IgD-negative memory B cell (primary cell): ENCODE measurements at regions not wholly inside any gene's neighbourhood (a gene's known extent, or its start where the extent isn't known, plus 50 kb on each side); places are given as distances from the start of the nearest gene placed in this dataset.
"Not testable (repeated sequence)": the region's sequence is repeated elsewhere in the genome, so short reads cannot be mapped to it uniquely, and the experiment has no call there.

Experiments used
- H3K27ac Mint-ChIP-seq, 3 donors: one replicate each; pipeline ENCODE4 v1.8.0; 2020 to 2022; ENCODE audit warnings: mild to moderate bottlenecking in 3 of 3, mixed read lengths in 3 of 3, moderate library complexity in 1 of 3
- H3K27me3 Mint-ChIP-seq: one replicate; pipeline ENCODE4 v1.8.0; 2021; ENCODE audit warnings: mixed read lengths
- H3K36me3 Mint-ChIP-seq: one replicate; pipeline ENCODE4 v1.8.0; 2020; ENCODE audit warnings: mild to moderate bottlenecking, mixed read lengths
- H3K4me1 Mint-ChIP-seq, 3 donors: one replicate each; pipeline ENCODE4 v1.8.0; 2020 to 2022; ENCODE audit warnings: mixed read lengths in 3 of 3, mild to moderate bottlenecking in 1 of 3
- H3K4me3 Mint-ChIP-seq, 4 donors: one replicate each; pipeline ENCODE4 v1.8.0; 2020 to 2022; ENCODE audit warnings: mild to moderate bottlenecking in 4 of 4, mixed read lengths in 4 of 4, moderate library complexity in 3 of 4
- H3K9me3 Mint-ChIP-seq, 3 donors: one replicate each; pipeline ENCODE4 v1.8.0; 2020 to 2021; ENCODE audit warnings: mixed read lengths in 3 of 3, mild to moderate bottlenecking in 1 of 3

- Mint-ChIP-seq H3K36me3 (no peaks in the 10 kb centered on the region), H3K27me3 (no peaks in the 10 kb centered on the region), H3K27ac (peak overlapping the region in 1 of 3 donors; percentile 20), H3K4me3 (no peak overlapping the region), H3K9me3 (peaks cover 0 to 13% (median 6%) of the 10 kb centered on the region in 3 donors), H3K4me1 (no peaks in the 10 kb centered on the region)
Observed at GRCh38 chr12:28710882-28711281, 438.2 kb upstream of the FAR2 start.

DNA sequence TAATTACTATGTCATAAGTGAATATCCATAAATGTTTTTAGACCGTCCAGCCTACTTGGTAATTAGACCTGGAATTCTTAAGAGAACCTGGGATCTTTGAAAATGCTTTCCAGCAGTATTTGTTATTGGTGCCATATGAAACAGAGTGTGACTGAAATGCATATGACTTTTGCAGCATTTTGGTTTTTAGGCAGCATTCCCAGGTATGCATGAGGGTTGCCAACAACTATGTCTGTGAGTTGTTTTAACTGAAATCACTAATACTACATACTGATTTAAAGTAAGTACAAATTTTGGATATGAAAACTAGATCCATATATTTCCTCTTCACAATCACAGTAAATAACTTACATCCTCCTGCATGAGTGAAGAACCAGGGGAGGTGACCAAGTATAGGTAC is 437.7 kb upstream of the FAR2 start:
- no peaks in the 10 kb centered on the region for H3K4me1 Mint-ChIP-seq
- no peak overlapping the region for H3K4me3 Mint-ChIP-seq
- no peak overlapping the region for H3K27ac Mint-ChIP-seq
- no peaks in the 10 kb centered on the region for H3K27me3 Mint-ChIP-seq
- H3K9me3 Mint-ChIP-seq: peaks cover 0 to 13% (median 6%) of the 10 kb centered on the region in 3 donors
- H3K36me3 Mint-ChIP-seq: no peaks in the 10 kb centered on the region

GRCh38 chr12:28742791-28743190 is 406.3 kb upstream of the FAR2 start:
- no peaks in the 10 kb centered on the region for H3K36me3 Mint-ChIP-seq
- H3K4me3 Mint-ChIP-seq: no peak overlapping the region
- H3K4me1 Mint-ChIP-seq: no peaks in the 10 kb centered on the region
- peaks cover 0 to 2% (median 2%) of the 10 kb centered on the region in 3 donors for H3K9me3 Mint-ChIP-seq
- no peaks in the 10 kb centered on the region for H3K27me3 Mint-ChIP-seq
- H3K27ac Mint-ChIP-seq: peak overlapping the region in 1 of 3 donors; percentile 24

DNA sequence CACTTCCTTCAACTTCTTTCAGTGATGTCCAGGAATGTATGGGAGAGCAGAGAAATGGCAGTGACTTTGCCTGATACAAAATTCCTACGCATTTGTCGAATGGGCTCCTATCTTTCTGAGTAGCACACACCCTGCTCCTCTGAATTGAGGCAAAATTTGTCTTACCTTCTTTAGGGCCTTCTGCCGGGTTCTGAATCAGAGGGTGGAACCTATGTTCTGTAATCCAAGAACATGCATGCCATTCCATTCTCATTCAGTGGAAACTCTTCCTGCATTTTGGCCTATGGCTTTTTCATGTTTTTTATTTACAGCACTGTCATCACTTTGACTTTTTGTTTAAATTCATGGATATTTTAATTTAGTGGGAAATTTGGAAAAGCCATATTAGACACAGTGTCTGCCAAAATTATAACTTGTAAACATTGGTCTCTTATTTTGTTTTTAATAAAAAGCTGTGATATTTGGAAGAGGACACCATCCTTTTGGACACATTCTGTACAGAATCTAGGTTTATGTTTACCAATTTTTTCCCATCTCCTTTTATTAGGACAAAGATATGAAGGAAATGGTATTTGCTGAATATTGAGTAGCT is 402.2 kb upstream of the FAR2 start:
- no peaks in the 10 kb centered on the region for H3K4me1 Mint-ChIP-seq
- H3K27me3 Mint-ChIP-seq: no peaks in the 10 kb centered on the region
- H3K36me3 Mint-ChIP-seq: no peaks in the 10 kb centered on the region
- no peak overlapping the region for H3K4me3 Mint-ChIP-seq
- H3K9me3 Mint-ChIP-seq: peaks cover 0 to 2% (median 0%) of the 10 kb centered on the region in 3 donors
- H3K27ac Mint-ChIP-seq: peak overlapping the region in 1 of 3 donors; percentile 47

DNA sequence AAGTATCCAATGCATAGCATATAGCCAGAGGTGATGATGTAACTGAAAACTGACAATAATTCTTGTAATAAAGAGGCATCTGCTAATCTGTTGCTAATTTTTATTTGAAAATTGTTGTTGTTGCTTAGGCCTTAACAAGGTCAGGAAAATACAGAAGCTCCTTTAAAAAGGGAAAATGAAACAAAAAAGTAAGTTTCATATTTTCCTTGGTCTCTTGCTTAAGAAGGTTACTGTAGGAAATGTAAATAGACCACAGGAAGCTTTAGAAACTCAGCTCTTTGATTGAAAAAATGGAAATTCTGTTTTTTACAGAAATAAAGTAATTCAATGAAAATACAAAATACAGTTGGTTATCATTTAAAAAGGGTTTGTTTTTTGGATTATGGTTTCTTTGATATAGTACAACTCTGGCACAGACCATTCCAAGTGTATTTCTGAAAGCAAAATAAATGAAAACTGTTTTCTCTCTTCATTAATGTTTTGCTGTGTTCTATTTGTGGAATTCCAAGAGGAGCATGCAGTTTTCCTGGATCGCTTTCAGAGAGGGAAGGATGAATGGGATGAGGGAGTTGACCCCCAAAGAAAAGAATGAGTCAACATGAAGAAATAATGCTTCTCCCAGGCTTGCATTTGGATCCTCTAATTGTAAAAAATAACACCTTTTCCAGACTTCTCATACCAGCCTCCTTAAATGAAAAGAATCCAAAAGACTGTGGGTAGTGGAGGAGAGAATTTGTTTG is 398.0 kb upstream of the FAR2 start:
- no peaks in the 10 kb centered on the region for H3K4me1 Mint-ChIP-seq
- no peak overlapping the region for H3K4me3 Mint-ChIP-seq
- H3K36me3 Mint-ChIP-seq: no peaks in the 10 kb centered on the region
- peaks cover 2 to 4% (median 2%) of the 10 kb centered on the region in 3 donors for H3K9me3 Mint-ChIP-seq
- no peak overlapping the region for H3K27ac Mint-ChIP-seq
- no peaks in the 10 kb centered on the region for H3K27me3 Mint-ChIP-seq

- Mint-ChIP-seq H3K4me1 (no peaks in the 10 kb centered on the region), H3K27me3 (peaks cover 3% of the 10 kb centered on the region), H3K27ac (no peak overlapping the region), H3K9me3 (peaks cover 2 to 6% (median 4%) of the 10 kb centered on the region in 3 donors), H3K36me3 (no peaks in the 10 kb centered on the region), H3K4me3 (no peak overlapping the region)
Observed at GRCh38 chr12:28755027-28755426, 394.1 kb upstream of the FAR2 start.

DNA sequence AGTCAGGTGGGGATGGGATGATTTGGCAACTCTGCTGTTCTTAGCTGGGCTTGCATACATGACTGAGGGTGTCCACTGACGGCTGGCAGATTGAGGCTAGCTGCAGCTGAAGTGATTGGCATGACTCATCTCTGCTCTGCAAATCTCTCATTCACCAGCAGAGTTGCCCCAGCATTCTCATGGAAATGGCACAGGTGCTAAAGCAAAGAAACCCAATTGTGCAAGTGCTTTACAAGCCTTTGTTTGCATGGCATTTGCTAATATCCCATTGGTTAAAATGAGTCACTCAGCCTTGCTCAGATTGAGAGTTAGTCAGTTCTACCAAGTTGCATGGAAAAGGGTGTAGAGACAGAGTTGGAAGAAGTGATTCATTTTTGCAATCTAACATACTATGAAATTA is 389.7 kb upstream of the FAR2 start:
- Mint-ChIP-seq H3K4me3 (no peak overlapping the region), H3K4me1 (no peaks in the 10 kb centered on the region), H3K9me3 (peaks cover 0 to 5% (median 4%) of the 10 kb centered on the region in 3 donors), H3K36me3 (no peaks in the 10 kb centered on the region), H3K27ac (no peak overlapping the region), H3K27me3 (peaks cover 3% of the 10 kb centered on the region)

DNA sequence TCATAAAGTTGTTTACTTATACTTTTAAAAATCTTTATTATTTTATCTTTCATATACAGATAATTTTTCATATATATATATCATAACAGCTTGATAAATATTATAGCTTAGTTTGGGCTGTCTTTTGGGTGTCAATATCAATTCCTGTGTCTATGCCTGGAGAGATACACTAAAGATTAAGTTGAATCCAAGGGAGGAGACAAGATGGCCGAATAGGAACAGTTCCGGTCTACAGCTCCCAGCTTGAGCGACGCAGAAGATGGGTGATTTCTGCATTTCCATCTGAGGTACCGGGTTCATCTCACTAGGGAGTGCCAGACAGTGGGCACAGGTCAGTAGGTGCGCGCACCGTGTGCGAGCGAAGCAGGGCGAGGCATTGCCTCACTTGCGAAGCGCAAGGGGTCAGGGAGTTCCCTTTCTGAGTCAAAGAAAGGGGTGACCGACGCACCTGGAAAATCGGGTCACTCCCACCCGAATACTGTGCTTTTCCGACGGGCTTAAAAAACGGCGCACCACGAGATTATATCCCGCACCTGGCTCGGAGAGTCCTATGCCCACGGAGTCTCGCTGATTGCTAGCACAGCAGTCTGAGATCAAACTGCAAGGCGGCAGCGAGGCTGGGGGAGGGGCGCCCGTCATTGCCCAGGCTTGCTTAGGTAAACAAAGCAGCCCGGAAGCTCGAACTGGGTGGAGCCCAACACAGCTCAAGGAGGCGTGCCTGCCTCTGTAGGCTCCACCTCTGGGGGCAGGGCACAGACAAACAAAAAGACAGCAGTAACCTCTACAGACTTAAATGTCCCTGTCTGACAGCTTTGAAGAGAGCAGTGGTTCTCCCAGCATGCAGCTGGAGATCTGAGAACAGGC is 388.8 kb upstream of the FAR2 start:
- H3K4me3 Mint-ChIP-seq, H3K36me3 Mint-ChIP-seq, H3K9me3 Mint-ChIP-seq, H3K27me3 Mint-ChIP-seq, H3K27ac Mint-ChIP-seq, H3K4me1 Mint-ChIP-seq: not testable (repeated sequence)

- not testable (repeated sequence) for H3K4me3 Mint-ChIP-seq, H3K9me3 Mint-ChIP-seq, H3K27me3 Mint-ChIP-seq, H3K4me1 Mint-ChIP-seq, H3K27ac Mint-ChIP-seq, H3K36me3 Mint-ChIP-seq
Observed at GRCh38 chr12:28761897-28762296, 387.2 kb upstream of the FAR2 start.

- no peak overlapping the region for H3K4me3 Mint-ChIP-seq
- H3K27ac Mint-ChIP-seq: no peak overlapping the region
- H3K9me3 Mint-ChIP-seq: peaks cover 0 to 4% (median 0%) of the 10 kb centered on the region in 3 donors
- H3K27me3 Mint-ChIP-seq: no peaks in the 10 kb centered on the region
- no peaks in the 10 kb centered on the region for H3K4me1 Mint-ChIP-seq
- H3K36me3 Mint-ChIP-seq: no peaks in the 10 kb centered on the region
Observed at GRCh38 chr12:28766398-28766797, 382.7 kb upstream of the FAR2 start.

DNA sequence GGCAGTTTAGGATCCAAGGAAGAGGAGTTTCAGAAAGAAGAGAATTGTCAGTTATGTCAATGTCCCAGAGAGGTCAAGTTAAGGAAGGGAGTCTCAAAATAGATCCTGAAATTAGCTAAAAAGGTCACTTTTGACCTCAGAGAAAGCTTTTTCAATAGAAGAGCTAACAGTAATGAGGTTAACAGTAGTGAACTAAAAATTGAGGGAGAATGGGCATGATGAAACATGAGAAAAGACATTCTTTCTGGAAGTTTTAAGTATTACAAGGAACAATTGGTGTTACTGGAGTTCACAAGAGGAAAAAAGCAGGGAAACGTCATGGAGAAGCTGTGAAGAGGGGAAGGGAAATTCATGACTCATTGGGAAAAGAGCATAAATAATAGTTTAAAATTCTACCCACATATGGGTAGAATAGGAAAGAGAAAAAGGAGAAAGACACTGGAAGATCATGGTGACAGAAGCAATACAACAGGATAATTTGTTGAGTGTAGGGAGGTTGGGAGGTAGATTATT is 381.2 kb upstream of the FAR2 start:
- Mint-ChIP-seq H3K27ac (no peak overlapping the region), H3K4me1 (no peaks in the 10 kb centered on the region), H3K27me3 (no peaks in the 10 kb centered on the region)

GRCh38 chr12:28770322-28770721 is 378.8 kb upstream of the FAR2 start:
- Mint-ChIP-seq H3K4me3 (no peak overlapping the region), H3K27me3 (no peaks in the 10 kb centered on the region)

More for the DNA sequence above, 381.2 kb upstream of the FAR2 start:
- H3K4me3 Mint-ChIP-seq: no peak overlapping the region
- no peaks in the 10 kb centered on the region for H3K36me3 Mint-ChIP-seq
- H3K9me3 Mint-ChIP-seq: peaks cover 0 to 4% (median 0%) of the 10 kb centered on the region in 3 donors

GRCh38 chr12:28771968-28772367 is 377.1 kb upstream of the FAR2 start:
- Mint-ChIP-seq H3K27ac (no peak overlapping the region), H3K4me3 (no peak overlapping the region), H3K36me3 (no peaks in the 10 kb centered on the region), H3K27me3 (no peaks in the 10 kb centered on the region), H3K9me3 (peaks cover 0 to 4% (median 0%) of the 10 kb centered on the region in 3 donors), H3K4me1 (no peaks in the 10 kb centered on the region)

More at GRCh38 chr12:28770322-28770721, 378.8 kb upstream of the FAR2 start:
- Mint-ChIP-seq H3K4me1 (no peaks in the 10 kb centered on the region), H3K27ac (no peak overlapping the region), H3K9me3 (peaks cover 0 to 4% (median 0%) of the 10 kb centered on the region in 3 donors), H3K36me3 (no peaks in the 10 kb centered on the region)

DNA sequence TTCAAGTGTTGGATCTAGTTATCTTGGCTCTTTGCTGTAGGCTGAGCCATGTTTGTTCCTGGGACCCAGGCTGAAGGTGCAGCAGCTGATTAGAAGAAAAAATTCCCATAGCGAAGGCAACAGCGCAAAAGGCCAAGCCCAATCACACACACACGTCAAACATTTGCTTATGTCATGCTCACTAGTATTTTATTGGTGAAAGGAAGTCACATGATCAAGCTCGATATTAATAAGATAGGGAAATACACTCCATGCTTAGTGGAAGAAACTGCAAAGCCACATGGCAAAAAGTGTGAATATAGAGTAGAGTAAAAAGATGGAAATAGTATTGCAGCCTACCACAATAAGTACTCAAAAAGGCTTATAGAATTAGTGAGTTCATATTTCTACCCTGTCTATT is 373.5 kb upstream of the FAR2 start:
- H3K36me3 Mint-ChIP-seq: no peaks in the 10 kb centered on the region
- peaks cover 0 to 2% (median 0%) of the 10 kb centered on the region in 3 donors for H3K9me3 Mint-ChIP-seq
- H3K27ac Mint-ChIP-seq: no peak overlapping the region
- no peak overlapping the region for H3K4me3 Mint-ChIP-seq
- no peaks in the 10 kb centered on the region for H3K27me3 Mint-ChIP-seq
- H3K4me1 Mint-ChIP-seq: no peaks in the 10 kb centered on the region

GRCh38 chr12:28776220-28776619 is 372.9 kb upstream of the FAR2 start:
- Mint-ChIP-seq H3K4me1 (no peaks in the 10 kb centered on the region), H3K4me3 (no peak overlapping the region), H3K36me3 (peaks cover 2% of the 10 kb centered on the region), H3K9me3 (peaks cover 0 to 2% (median 0%) of the 10 kb centered on the region in 3 donors), H3K27me3 (no peaks in the 10 kb centered on the region), H3K27ac (no peak overlapping the region)
